Fibroblast of skin of abdomen (primary cell): ENCODE measurements at regions not wholly inside any gene's neighbourhood (a gene's known extent, or its start where the extent isn't known, plus 50 kb on each side); places are given as distances from the start of the nearest gene placed in this dataset.
"Not testable (repeated sequence)": the region's sequence is repeated elsewhere in the genome, so short reads cannot be mapped to it uniquely, and the experiment has no call there.

Experiments
- DNase-seq: peaks from one replicate; pipeline ENCODE4 v3.0.0-alpha.2; 2013

DNA sequence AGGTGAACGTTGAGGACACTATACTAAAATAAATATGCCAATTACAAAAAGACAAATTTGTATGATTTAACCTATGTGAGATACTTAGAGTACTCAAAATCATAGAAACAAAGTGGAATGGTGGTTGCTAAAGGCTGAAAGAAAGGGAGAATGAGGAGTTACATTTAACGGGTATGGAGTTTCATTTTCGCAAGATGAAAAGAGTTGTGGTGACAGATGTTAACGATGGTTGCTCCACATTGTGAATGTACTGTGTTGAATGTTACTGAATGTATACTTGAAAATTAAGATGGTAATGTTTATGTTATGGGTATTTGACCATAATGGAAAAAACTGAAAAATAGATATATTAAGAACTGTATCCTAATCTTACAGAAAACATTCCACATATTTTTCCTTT lies 51.3 kb upstream of the MOCS2 start:
- DNase-seq = no peak

DNA sequence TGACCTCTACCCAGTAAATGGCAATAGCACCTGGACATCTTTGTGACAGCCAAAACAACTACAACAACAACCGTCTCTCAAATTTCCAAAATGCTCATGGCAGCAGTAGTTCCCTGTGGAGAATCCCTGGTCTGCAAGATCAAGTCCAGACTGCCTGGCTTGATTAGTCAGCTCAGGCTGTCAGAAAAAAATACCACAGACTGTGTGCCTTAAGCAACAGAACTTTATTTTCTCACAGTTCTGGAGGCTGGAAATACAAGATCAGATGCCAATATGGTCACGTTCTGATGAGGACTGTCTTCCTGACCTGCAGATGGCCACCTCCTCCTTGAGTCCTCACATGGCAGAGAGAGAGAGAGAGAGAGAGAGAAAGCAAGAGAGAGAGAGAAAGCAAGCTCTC lies 52.3 kb upstream of the MOCS2 start:
- peak; percentile 53 for DNase-seq

DNA sequence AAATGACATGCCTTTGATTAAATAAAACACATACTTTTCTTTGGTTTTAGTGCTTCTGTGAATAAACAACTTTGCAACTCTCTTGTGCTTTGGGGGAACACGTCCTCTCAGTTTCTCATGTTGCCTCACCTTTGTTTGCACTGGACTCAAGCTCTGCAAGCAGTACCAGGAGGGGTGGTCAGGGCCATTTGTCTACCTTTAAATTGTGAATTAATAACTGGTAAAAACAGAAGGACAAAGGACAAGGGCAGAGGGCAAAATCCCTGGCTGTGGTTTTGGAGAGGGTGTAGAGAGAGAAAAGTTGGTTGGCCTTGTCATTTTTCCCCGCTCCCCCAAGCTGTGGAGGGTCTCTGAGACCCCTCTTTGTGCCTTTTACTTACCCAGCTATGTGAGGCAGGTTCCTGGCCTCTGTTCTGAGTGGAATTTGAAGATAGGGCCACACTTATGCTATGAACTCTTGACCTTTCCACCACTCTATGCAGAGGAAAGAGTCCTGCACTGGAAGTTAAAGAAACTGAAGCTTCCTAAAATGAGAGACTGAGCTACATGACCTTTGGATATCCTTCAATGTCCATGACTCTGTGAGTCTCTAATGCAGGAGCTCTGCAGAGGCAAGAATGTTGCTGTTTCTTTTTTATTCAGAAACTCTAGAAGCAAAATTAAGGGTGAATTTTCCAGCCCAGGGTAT lies 55.1 kb upstream of the MOCS2 start:
- no peak for DNase-seq

DNA sequence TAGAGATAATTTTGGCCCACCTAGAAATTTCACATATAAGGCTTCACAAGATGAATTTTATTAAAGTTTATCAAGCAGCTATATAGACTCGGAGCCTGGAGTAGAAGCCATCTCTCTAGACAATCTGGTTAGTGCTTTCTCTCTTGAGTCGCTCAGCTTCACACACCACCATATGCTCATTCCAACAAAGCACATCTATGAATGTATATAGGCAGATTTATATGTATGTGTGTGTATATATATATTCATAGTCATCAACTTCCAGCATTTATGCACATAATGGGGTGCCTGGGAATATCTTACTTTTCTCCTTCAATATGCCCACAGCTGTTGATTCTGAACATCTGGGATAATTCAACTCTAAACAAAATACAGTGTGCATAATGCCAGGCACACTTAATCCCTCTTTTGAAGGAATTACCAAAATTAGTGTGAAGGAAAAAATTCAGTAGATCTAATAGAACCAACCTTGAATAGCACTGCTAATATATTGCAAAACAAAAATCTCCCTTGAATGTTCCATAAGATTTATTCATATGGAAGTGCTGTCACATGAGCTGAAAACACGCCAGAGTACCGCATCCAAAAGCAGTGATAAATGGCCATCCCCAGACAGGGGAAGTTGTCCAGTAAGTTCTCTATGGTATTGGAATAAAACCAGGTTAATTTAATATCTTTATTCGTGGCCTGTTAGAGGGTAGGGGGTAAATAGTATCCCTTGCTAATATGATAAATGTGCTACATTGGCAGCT lies 56.0 kb upstream of the MOCS2 start:
- DNase-seq = no peak

DNA sequence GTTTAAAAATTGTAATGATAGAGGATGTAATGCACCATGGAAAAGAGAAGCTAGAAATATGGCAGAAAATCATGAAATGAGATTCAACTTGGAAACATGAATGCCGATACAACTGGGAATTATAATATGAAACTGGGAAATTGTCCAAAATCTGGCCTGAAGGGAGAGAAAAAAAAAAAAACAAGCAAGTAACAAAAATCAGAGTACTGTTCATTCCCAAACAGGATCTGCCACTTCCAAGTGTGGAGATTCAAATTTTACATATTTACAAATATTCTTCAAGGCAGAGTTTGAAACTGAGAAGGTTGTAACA lies 56.6 kb upstream of the MOCS2 start:
- DNase-seq = peak; percentile 20

DNA sequence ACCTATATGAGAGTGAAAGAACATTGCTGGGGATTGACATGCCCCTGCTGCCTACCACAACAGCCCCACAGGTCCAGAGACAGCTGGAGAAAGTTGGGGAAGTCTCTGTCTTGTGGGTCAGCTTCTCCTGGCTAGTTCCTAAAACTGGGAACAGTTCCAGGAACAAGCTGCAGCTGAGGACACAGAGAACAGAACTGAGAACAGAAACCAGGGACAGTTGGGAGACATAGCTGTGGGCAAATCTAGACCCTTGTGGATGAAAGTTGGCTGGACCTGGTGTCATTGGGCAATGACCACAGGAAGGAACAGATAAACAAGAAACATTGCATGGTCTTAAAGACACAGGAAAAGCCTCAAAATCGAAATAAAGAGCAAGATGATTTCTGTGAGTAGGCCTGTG lies 58.3 kb upstream of the MOCS2 start:
- DNase-seq = no peak

DNA sequence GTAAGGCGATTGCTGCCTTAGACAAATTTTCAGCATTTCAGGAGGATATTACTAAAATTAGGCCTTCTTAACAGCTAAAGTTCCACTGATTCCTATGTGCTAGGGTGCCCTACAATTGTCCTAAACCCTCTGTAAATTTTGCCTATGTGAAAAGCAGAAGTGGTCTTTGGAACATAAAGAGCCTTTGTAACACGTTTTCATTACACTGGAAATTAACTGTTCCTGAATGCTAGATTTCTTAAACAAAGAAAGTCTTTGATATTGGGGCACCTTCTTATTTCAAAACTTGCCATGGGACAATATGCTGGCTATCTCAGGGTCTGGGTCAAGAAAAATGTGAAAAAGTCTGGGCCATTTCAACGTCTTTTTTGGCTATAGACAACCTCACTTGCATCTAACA lies 60.4 kb upstream of the MOCS2 start:
- no peak for DNase-seq

DNA sequence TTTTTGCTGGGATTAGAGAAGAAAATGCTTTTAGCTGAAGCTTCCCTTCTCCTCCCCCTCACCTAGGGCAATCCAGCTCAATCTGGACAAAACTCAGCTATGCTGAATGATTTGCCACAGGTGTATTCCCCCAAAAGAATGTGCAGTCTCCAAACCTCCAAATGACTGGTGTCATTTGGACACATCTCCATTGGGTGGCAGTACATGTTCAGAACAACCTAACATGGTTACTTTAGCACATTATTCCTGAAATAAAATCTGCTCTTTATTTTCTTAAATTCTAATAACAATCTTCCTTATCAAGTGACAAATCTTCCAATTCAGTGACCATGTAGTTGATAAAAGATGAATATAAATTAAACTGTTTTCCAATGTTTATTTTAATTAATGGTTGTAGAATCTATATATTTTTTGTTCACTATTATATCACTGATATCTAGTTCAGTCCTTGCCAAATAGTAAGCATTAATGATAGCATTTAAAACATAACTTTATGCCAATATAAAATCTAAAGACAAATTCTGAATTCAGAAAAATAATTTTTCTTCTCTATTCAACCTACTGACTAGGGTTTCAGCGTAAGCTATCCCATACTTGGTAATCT lies 61.3 kb upstream of the MOCS2 start:
- peak; percentile 42 for DNase-seq

DNA sequence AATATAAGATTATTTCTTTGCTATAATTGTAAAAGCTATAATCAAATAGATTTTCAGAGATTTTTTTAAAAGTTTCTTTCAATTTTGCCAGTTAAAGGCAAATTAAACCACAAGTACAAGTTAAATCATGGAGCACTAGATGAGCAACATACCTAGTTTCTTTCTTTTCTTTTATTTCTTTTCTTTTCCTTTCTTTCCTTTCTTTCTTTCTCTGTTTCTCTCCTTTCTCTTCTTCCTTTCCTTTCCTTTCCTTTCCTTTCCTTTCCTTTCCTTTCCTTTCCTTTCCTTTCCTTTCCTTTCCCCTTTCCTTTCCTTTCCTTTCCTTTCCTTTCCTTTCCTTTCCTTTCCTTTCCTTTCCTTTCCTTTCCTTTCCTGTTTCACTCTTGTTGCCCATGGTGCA lies 62.5 kb upstream of the MOCS2 start:
- DNase-seq = not testable (repeated sequence)

DNA sequence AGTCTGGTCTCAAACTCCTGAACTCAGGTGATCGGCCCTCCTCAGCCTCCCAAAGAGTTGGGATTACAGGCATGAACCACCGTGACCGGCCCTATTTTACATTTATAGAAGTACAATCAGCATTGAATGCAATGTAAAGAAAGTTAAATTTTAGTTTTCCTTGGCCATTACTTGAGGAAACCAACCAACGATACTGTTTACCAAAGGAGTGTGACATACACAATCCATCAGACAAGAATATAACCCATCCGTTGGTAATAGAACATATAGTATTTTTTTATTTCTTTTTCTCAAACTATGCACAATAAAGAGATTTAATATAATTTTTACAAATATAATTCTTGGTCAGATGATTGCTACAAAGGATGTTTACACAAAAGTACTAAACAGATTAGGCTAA lies 63.1 kb upstream of the MOCS2 start:
- no peak for DNase-seq

DNA sequence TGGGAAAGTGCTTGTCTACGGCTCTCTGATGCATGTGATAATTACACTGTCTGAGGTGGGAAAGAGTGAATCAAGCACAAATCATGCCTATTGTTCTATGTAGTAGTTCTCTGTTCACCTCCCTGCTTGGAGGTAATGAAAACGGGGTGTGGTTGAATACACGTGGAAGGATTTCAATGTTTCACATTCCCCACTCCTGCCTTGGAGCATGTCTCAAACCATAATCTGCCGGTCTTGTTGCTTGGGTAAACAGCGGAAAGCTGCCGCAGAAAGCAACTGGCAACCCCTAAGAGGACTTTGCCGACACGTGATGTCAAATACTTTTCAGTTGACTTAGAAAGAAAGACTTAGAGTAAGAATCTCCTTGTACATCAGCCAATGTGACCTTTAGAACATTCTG lies 63.5 kb upstream of the MOCS2 start:
- DNase-seq = no peak

DNA sequence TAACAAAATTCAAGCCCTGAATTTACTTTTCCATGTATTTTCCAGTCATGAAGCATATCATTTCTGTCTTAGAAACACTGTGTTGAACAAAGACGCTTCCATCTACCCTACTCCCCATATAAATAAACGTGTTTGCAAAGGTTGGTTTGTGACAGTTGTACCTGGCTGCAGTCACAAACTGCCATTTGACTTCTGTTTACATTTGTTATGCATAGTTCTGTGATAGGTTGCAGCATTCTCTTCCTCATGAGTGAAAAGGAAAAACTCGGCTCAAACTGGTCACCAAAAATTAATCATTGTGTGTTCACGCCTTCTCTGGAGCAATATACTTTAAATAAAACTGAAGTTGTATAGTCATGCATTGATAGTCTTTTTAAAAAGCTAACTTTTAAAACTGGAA lies 69.3 kb upstream of the MOCS2 start:
- no peak for DNase-seq

DNA sequence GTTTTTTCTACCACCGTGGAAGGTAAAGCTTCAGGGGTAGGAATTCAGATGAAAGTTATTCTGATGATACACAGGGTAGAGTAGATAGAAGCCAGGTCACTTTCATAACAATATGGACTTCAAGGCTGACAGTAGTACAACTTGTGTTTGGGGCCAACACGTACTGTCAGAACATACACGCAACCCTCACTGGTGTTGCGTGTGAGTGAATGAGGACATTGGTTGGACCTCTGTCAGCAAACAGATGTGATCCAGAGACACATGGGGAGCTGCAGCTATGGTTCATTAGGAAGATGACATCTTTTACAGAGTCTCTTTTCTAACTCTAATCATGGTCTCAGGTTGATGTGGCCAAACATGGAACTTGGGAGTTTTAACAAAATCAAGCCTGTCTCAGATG lies 70.1 kb upstream of the MOCS2 start:
- DNase-seq = no peak

DNA sequence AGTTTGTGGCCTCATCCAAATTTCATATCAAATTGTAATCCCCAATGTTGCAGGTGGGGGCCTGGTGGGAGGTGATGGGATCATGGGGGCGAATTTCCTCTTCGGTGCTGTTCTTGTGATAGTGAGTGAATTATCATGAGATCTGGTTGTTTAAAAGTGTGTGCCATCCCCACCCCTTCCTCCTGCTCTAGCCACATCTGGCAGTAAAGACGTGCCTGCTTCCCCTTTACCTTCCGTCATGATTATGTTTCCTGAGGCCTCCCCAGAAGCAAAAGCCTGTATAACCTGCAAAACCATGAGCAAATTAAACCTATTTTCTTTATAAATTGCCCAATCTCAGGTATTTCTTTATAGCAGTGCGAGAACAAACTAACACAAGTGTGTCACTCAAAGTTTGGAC lies 71.0 kb upstream of the MOCS2 start:
- no peak for DNase-seq

DNA sequence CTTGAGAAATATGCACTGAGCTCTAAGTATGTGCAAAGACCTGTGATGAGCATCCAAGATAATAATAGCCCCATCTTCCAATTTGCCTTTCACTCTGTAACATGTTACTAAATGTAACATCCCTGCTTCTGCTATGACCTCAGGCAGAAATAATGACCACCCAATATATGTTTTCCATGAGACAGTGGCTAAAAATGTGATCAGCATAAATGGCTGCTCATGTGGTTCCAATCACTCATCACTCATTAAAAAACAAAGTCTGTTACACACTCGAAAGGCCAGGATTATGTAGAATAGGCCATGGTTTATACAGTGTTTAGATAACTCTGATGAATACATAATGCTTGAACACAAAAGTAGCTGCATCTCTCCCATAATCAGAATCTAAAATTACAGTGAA lies 71.4 kb upstream of the MOCS2 start:
- DNase-seq = peak; percentile 65

DNA sequence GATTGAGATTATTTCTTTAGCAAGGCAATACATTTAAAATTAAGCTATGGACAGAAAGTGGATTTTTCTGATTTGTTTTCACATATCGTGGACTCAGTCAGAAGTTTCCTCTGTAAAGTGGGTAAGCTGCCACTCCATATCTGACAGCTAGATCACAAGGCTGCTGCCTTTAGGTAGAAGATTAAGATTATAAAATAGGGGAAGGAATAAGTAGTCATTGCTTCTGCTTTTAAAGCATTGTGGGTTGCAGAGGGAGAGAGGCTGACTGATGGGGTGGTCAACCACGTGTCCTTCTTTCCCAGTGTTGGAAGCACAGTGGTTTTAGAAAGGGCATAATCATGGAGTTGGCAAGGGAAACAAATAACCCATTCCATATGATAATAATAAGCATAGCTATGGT lies 74.3 kb upstream of the MOCS2 start:
- no peak for DNase-seq

DNA sequence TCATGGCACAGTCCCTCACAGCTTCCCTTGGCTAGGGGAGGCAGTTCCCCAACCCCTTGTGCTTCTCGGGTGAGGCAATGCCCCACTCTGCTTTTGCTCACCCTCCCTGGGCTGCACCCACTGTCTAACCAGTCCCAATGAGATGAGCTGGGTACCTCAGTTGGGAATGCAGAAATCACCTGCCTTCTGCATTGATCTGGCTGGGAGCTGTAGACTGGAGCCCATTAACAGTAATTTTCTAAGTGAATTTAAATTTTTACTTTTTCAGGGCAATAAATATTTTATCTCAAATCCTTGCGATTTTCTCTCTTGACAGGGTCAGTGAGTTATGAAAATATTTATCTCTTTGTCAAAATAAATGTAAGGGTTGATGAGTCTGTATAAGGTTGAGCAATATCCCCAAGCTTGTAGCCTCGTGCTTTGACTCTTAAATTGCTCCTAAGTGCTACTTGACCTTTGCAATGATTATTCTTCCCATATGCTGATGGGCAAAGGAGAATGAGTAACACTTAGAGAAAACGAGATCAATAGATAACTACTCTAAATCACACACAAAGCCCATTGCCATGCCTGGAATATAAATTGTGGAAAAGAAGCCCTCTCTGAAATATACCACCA lies 82.1 kb upstream of the MOCS2 start:
- DNase-seq = no peak

DNA sequence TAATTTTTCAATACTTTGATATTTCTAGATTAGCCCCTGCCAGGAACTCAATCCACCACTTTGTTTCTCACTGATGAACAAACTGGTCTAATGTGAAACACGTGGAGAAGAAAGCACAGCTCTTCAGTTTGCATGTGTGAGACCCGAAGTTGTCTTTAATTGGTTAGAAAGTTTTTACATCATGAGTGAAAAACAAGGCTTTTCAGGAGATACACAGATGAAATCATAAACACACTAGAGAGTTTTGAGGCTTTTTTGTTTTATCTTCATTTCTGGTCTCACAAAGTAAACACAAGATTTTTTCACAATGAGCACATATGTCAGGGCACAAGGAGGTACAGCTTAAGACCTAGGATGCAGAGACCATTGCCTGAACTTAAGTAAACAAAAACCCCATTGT lies 84.5 kb upstream of the MOCS2 start:
- DNase-seq = peak; percentile 5

DNA sequence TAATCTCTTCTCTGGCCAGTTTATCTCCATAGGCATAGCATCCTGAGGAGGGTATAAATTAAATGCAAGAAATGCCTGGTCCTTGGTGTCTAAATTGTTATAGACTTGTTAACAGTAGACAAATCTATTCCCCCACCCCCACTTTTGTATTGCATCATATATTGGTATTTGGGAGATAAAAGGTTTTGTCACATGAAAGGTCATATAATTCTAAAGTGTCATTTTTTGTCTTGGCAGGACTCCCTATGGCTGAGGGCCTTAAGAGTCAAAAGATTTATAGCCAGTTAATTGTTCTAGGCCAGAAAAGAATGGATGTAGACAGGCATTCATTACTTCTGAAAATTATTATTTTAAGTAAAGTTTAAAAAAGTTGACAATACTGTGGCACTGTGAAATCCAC lies 90.3 kb upstream of the MOCS2 start:
- DNase-seq = no peak

DNA sequence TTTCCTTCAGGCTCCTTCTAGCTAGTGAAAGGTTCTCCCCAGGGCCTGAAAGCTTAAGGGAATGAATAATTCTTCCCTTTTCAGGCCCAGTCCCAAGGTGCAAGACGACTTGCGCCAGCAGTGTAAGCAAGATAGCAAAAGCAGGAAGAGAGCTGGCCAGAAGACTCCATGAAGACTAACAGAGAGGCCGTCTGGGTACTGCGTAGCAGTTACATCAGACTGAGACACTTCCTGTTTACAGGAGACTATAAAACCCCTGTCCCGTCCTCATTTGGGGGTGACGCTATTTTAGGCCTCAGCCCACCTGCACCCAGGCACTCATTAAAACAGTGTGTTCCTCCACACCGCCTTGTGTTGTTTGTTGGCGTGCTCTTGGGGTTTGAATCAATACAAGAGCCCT lies 90.7 kb upstream of the MOCS2 start:
- DNase-seq = no peak

DNA sequence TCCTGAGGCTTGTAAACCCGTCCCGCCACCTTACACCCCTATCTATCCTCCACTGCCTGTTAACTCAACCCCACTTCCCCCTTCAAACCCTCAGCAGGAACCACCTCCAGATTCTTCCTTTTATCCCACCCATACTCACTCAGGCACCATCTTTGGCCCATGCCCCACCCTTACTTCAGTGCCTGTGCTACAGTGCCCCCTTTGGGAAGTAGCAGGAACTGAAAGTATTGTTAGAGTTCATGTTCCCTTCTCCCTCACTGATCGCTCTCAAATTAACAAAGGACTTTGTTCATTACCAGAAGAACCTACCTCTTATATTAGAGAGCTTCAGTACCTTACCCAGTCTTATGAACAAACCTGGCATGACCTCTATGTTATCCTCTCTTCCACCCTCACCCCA lies 92.2 kb upstream of the MOCS2 start:
- DNase-seq = no peak

DNA sequence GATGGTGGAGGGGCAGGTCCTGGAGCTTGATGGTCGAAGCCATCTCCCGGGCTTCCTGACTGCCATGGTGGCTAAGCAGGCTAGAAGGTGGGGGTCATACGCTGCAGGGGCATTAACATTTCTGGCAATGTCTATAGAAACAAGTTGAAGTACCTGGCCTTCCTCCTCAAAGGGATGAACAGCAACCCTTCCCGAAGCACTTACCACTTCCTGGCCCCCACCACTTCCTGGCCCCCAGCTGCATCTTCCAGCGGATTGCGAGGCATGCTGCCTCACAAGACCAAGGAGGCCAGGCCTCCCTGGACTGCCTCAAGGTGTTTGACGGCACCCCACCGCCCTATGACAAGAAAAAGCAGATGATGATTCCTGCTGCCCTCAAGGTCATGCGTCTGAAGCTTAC lies 97.0 kb upstream of the MOCS2 start:
- no peak for DNase-seq

DNA sequence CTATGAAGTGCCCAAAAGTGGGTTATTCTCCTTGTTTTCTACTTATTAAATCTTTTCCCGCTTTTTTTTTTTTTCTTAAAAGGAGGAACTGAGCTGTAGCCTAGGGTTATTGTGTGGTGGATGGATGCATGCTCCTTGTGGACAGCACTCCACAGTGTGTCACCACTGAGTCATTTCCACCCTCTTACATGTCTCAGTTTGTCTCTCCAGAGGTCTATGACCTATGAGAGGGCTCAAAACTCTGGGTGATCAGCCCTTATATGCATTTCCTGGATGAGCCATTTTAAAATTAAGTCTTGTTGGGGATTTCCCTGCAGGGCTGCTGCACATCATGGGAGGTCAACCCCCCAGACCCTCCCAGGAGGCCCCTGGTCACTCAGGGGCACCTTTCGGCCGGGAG lies 102.2 kb upstream of the MOCS2 start:
- DNase-seq = peak; percentile 30

DNA sequence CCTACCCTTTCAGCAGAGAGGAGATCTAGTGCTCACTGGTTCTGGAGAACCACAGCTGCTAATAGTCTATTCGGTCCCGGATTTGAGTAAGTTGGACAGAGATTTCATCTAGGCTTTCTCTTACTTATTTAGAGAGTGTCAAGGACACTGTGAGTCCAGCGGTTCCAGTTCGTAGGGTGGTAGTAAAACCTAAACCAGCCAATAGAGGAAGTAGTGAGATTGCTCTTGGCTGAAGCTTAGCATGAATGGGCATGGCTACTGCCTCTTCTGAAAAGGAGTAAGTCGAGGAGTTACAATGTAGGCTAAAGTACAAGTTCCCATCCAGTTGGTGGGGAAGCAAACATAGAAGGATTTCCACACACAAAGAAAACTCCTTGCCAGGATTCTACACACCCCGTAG lies 109.6 kb upstream of the MOCS2 start:
- DNase-seq = no peak
